ENCODE measurements at regions not wholly inside any gene's neighbourhood (a gene's known extent, or its start where the extent isn't known, plus 50 kb on each side); places are given as distances from the start of the nearest gene placed in this dataset.

DNA sequence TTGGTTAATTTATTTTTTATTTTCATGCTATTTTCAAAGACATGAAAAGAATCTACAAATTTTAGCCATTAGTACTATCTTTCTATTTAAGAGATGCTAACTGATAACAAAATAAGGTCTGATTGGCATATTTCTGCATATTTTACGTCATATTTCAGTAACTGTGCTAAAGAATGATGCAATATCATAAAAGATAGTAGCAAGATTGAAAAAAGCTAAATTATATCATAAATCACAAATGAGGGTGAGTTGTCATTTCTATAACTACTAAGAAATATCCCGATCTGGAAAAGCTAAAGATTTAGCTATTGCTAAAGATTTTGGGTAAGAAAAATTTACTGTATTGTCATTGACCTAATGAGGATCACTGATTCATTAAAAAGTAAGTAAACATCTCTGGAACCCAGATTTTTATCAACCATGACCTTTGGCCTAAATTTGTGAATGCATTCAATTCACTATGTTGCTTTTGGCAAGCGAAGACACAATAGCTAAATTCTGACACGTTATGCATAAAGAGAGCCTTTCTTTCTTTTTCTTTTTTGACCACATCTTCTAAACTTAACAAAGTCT, 103.6 kb downstream of the HPGD start:
- H3K4me3 ChIP-seq (ENCODE audit: low read depth, low read length), result no peak overlapping the region
- TF ChIP-seq, protein P1, sequence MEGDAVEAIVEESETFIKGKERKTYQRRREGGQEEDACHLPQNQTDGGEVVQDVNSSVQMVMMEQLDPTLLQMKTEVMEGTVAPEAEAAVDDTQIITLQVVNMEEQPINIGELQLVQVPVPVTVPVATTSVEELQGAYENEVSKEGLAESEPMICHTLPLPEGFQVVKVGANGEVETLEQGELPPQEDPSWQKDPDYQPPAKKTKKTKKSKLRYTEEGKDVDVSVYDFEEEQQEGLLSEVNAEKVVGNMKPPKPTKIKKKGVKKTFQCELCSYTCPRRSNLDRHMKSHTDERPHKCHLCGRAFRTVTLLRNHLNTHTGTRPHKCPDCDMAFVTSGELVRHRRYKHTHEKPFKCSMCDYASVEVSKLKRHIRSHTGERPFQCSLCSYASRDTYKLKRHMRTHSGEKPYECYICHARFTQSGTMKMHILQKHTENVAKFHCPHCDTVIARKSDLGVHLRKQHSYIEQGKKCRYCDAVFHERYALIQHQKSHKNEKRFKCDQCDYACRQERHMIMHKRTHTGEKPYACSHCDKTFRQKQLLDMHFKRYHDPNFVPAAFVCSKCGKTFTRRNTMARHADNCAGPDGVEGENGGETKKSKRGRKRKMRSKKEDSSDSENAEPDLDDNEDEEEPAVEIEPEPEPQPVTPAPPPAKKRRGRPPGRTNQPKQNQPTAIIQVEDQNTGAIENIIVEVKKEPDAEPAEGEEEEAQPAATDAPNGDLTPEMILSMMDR (IDR thresholded peaks at IDR 0.05; ENCODE audit: insufficient read depth, low read length), result no peak
- DNase-seq (ENCODE audit: low read depth), result no peak

DNA sequence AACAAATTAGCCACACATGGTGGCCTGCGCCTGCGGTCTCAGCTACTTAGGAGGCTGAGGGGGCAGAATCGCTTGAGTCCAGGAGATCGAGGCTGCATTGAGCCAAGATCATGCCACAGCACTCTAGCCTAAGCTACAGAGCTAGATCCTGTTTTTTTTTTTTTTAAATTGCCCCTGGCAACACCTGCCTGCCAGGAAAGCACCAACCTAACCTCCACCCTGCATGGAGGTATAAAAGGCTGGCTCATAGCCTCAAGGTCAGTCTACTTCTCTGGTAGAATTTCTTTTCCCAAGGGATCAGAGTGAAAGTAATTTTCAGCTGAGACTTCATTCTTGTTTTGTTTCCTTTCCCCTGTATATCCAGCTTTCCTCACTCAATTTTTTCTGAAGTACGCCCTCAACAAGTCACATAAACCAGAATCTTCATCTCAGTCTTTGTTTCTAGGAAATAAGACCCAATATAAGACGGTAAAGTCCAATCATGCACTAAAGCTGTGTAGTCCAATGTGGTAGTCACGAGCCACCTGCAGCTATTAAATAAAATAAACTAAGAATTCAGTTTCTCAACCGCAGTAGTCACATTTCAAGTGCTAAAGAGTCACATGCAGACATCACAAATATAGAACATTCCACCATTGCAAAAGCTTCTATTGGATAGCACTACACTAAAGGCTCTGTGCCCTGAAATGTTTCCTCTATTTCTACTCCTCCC, 113.3 kb downstream of the HPGD start:
- H3K4me3 ChIP-seq (ENCODE audit: low read depth, low read length), result no peak overlapping the region
- DNase-seq (ENCODE audit: low read depth), result no peak
- TF ChIP-seq, protein P1 (IDR thresholded peaks at IDR 0.05; ENCODE audit: insufficient read depth, low read length), result no peak

DNA sequence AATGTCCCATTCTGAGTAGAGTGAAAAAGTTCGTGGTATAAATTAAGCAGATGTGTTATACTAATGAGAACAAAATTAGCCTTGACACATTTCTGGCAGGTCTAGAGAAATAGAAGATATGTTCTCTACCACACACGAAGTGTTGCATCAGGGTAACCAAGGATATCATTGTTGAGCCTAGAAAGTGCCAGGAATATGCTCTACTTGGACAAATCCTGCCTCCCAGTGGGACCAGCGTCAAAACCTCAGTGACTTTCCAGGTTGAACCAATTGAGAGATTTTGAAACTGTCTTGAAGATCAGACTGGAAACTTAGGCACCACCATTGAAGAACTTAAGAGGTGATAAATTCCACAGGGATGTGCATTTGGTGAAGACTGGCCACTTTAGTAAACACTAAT, 115.9 kb downstream of the HPGD start:
- TF ChIP-seq, protein P1 (IDR thresholded peaks at IDR 0.05; ENCODE audit: insufficient read depth, low read length), result no peak
- no peak overlapping the region for H3K4me3 ChIP-seq (ENCODE audit: low read depth, low read length)
- DNase-seq (ENCODE audit: low read depth), result peak; percentile 40

DNA sequence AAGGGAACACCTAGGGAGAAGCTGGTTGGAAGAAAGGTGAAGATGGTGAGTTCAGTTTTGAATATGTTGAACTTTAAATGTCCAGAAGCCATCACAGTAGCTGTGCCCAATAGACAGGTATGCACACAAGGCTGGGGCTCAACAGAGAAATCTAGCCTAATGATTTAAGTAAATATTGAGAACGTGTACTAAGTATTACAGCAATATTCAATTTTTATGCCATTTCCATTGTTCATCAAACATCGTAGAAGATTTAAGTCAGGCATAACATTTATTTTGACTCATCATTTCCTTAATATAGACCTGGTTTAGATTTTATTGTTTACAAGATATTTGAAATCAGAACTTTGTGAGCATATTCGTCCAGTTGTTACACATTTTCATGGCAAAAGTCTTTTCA, 116.4 kb downstream of the HPGD start:
- DNase-seq (ENCODE audit: low read depth), result no peak
- TF ChIP-seq, protein P1 (IDR thresholded peaks at IDR 0.05; ENCODE audit: insufficient read depth, low read length), result no peak
- H3K4me3 ChIP-seq (ENCODE audit: low read depth, low read length), result no peak overlapping the region

DNA sequence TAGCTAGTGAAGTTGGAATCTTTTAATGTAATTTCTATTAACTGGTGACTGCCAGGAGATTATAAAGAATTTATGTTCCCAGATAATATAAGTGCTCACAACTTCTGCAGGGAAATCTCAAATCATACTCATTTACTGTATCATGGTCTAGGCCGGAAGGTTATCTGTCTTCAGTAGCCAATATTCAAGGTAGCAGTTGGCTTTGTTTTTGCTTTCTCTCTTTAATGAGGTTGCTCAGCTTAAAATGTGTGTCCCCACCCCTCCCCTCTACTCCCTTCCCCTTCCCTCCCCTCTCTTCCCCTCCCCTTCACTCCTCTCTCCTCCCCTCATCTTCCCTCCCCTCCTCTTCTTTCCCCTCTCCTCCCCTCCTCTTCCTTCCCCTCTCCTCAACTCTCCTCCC, 117.6 kb downstream of the HPGD start:
- TF ChIP-seq, protein P1 (IDR thresholded peaks at IDR 0.05; ENCODE audit: insufficient read depth, low read length), result no peak
- H3K4me3 ChIP-seq (ENCODE audit: low read depth, low read length), result no peak overlapping the region
- no peak for DNase-seq (ENCODE audit: low read depth)

DNA sequence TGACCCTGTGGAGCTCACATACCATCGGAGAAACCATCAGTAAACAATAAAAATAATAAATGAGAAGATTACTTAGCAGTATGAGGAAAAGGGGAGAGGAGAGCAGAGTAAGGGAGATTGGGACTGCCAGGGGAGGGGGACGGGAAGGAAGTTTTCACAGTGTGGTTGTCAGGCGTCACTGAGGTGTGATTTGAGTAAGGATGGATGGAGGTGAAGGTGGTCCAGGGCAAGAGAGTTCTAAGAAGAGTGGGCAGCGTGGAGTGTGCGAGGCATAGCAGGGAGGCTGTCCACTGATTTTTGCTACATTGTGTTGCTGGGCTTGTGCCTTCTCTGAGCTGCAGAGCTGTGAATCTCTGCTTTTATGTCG, 119.1 kb downstream of the HPGD start:
- no peak for DNase-seq (ENCODE audit: low read depth)
- TF ChIP-seq, protein P1 (IDR thresholded peaks at IDR 0.05; ENCODE audit: insufficient read depth, low read length), result no peak
- H3K4me3 ChIP-seq (ENCODE audit: low read depth, low read length), result no peak overlapping the region
